BLaER1 (cell line): ENCODE measurements at regions not wholly inside any gene's neighbourhood (a gene's known extent, or its start where the extent isn't known, plus 50 kb on each side); places are given as distances from the start of the nearest gene placed in this dataset.
A peak's percentile ranks its signal among the peaks of the same experiment; 100 is the strongest.

Source experiments
- H3K27ac ChIP-seq: shearing (Covaris generic); formaldehyde crosslinking; 2 replicates; pipeline ENCODE4 v1.8.1; 2022
- H3K27me3 ChIP-seq: shearing (Covaris generic); formaldehyde crosslinking; 2 replicates; pipeline ENCODE4 v1.8.1; 2022
- H3K36me3 ChIP-seq: shearing (Covaris generic); formaldehyde crosslinking; 2 replicates; pipeline ENCODE4 v1.8.1; 2022
- H3K4me1 ChIP-seq: shearing (Covaris generic); formaldehyde crosslinking; 2 replicates; pipeline ENCODE4 v1.8.1; 2022
- H3K4me2 ChIP-seq: shearing (Covaris generic); formaldehyde crosslinking; 2 replicates; pipeline ENCODE4 v1.8.1; 2022
- H3K4me3 ChIP-seq: shearing (Covaris generic); formaldehyde crosslinking; 2 replicates; pipeline ENCODE4 v1.8.1; 2022
- H3K9ac ChIP-seq: shearing (Covaris generic); formaldehyde crosslinking; 2 replicates; pipeline ENCODE4 v1.8.1; 2022
- H3K9me3 ChIP-seq: shearing (Covaris generic); formaldehyde crosslinking; 2 replicates; pipeline ENCODE4 v1.8.1; 2022
- H4K20me1 ChIP-seq: shearing (Covaris generic); formaldehyde crosslinking; 2 replicates; pipeline ENCODE4 v1.8.1; 2022
- Cebpa-rat ChIP-seq: shearing (Covaris generic); IDR thresholded peaks from 2 replicates; pipeline ENCODE4 v1.8.1; 2022

- H3K27me3 ChIP-seq, result peaks cover 3% of the 10 kb centered on the region; the same call in 1 of the 2 replicates
These were observed 67.8 kb upstream of the CDH5 start for GRCh38 chr16:66298571-66299120.

GRCh38 chr16:66298006-66298405 lies 68.5 kb upstream of the CDH5 start:
- peaks cover 3% of the 10 kb centered on the region; the same call in 1 of the 2 replicates for H3K27me3 ChIP-seq
- no peaks in the 10 kb centered on the region for H3K36me3 ChIP-seq
- no peak overlapping the region for H3K9ac ChIP-seq
- peaks cover 18% of the 10 kb centered on the region for H3K9me3 ChIP-seq
- no peak overlapping the region for H3K4me3 ChIP-seq
- no peak overlapping the region for H3K4me2 ChIP-seq
- peaks cover 10% of the 10 kb centered on the region for H3K4me1 ChIP-seq
- no peak for TF ChIP-seq Cebpa-rat
- no peak overlapping the region for H3K27ac ChIP-seq
- H4K20me1 ChIP-seq, result no peaks in the 10 kb centered on the region

More at GRCh38 chr16:66298571-66299120, 67.8 kb upstream of the CDH5 start:
- Histone ChIP-seq H3K4me3 (no peak overlapping the region), H3K27ac (no peak overlapping the region), H4K20me1 (no peaks in the 10 kb centered on the region), H3K9ac (no peak overlapping the region), H3K9me3 (peaks cover 18% of the 10 kb centered on the region), H3K4me2 (peak overlapping the region; percentile 47; the same call in 1 of the 2 replicates), H3K36me3 (no peaks in the 10 kb centered on the region), H3K4me1 (peaks cover 10% of the 10 kb centered on the region)
- no peak for TF ChIP-seq Cebpa-rat

- H3K27ac ChIP-seq, result no peak overlapping the region
- no peaks in the 10 kb centered on the region for H3K36me3 ChIP-seq
- H3K27me3 ChIP-seq, result peaks cover 3% of the 10 kb centered on the region; the same call in 1 of the 2 replicates
- TF ChIP-seq Cebpa-rat, result no peak
- H3K4me3 ChIP-seq, result no peak overlapping the region
- no peaks in the 10 kb centered on the region for H4K20me1 ChIP-seq
- peaks cover 18% of the 10 kb centered on the region for H3K9me3 ChIP-seq
- H3K4me1 ChIP-seq, result peaks cover 10% of the 10 kb centered on the region
- no peak overlapping the region for H3K9ac ChIP-seq
- H3K4me2 ChIP-seq, result no peak overlapping the region
These were observed 69.9 kb upstream of the CDH5 start for GRCh38 chr16:66296591-66296990.

- no peak for TF ChIP-seq Cebpa-rat
- no peak overlapping the region for H3K9ac ChIP-seq
- H3K4me3 ChIP-seq, result no peak overlapping the region
- H3K27ac ChIP-seq, result no peak overlapping the region
- peaks cover 3% of the 10 kb centered on the region; the same call in 1 of the 2 replicates for H3K27me3 ChIP-seq
- H3K36me3 ChIP-seq, result no peaks in the 10 kb centered on the region
- peaks cover 10% of the 10 kb centered on the region for H3K4me1 ChIP-seq
- H4K20me1 ChIP-seq, result no peaks in the 10 kb centered on the region
- H3K4me2 ChIP-seq, result no peak overlapping the region
- peaks cover 17% of the 10 kb centered on the region for H3K9me3 ChIP-seq
These were observed 70.5 kb upstream of the CDH5 start for GRCh38 chr16:66295761-66296546.

GRCh38 chr16:66295213-66295612 lies 71.3 kb upstream of the CDH5 start:
- H3K27ac ChIP-seq, result no peak overlapping the region
- peaks cover 10% of the 10 kb centered on the region for H3K4me1 ChIP-seq
- peaks cover 10% of the 10 kb centered on the region for H3K9me3 ChIP-seq
- TF ChIP-seq Cebpa-rat, result no peak
- H3K4me3 ChIP-seq, result no peak overlapping the region
- H4K20me1 ChIP-seq, result no peaks in the 10 kb centered on the region
- H3K9ac ChIP-seq, result no peak overlapping the region
- peaks cover 3% of the 10 kb centered on the region; the same call in 1 of the 2 replicates for H3K27me3 ChIP-seq
- H3K4me2 ChIP-seq, result no peak overlapping the region
- no peaks in the 10 kb centered on the region for H3K36me3 ChIP-seq

- Histone ChIP-seq H3K9ac (no peak overlapping the region), H3K9me3 (0 out of 2 replicates have a peak, but pooled peaks cover 5% of the 10 kb centered on the region), H3K4me2 (no peak overlapping the region), H3K4me1 (peaks cover 6% of the 10 kb centered on the region), H3K27ac (no peak overlapping the region), H3K4me3 (no peak overlapping the region), H3K36me3 (no peaks in the 10 kb centered on the region), H3K27me3 (peaks cover 3% of the 10 kb centered on the region; the same call in 1 of the 2 replicates), H4K20me1 (no peaks in the 10 kb centered on the region)
- TF ChIP-seq Cebpa-rat, result no peak
These were observed 72.0 kb upstream of the CDH5 start for GRCh38 chr16:66294507-66294906.

GRCh38 chr16:66293932-66294331 lies 72.6 kb upstream of the CDH5 start:
- TF ChIP-seq Cebpa-rat, result no peak

GRCh38 chr16:66293207-66293735 lies 73.2 kb upstream of the CDH5 start:
- peaks cover 3% of the 10 kb centered on the region; the same call in 1 of the 2 replicates for H3K27me3 ChIP-seq
- no peak for TF ChIP-seq Cebpa-rat
- no peaks in the 10 kb centered on the region for H4K20me1 ChIP-seq
- H3K9ac ChIP-seq, result no peak overlapping the region
- H3K9me3 ChIP-seq, result 0 out of 2 replicates have a peak, but pooled peaks cover under 1% of the 10 kb centered on the region
- no peaks in the 10 kb centered on the region for H3K36me3 ChIP-seq
- no peak overlapping the region for H3K4me2 ChIP-seq
- no peak overlapping the region for H3K4me3 ChIP-seq
- H3K4me1 ChIP-seq, result no peaks in the 10 kb centered on the region; the same call in 1 of the 2 replicates
- H3K27ac ChIP-seq, result no peak overlapping the region

More at GRCh38 chr16:66293932-66294331, 72.6 kb upstream of the CDH5 start:
- Histone ChIP-seq H3K27ac (no peak overlapping the region), H3K4me1 (peaks cover under 1% of the 10 kb centered on the region), H3K9me3 (0 out of 2 replicates have a peak, but pooled peaks cover 5% of the 10 kb centered on the region), H3K9ac (no peak overlapping the region), H3K27me3 (peaks cover 3% of the 10 kb centered on the region; the same call in 1 of the 2 replicates), H3K4me2 (no peak overlapping the region), H4K20me1 (no peaks in the 10 kb centered on the region), H3K4me3 (no peak overlapping the region), H3K36me3 (no peaks in the 10 kb centered on the region)

GRCh38 chr16:66292241-66292935 lies 74.1 kb upstream of the CDH5 start:
- TF ChIP-seq Cebpa-rat, result no peak
- no peak overlapping the region for H3K4me3 ChIP-seq
- H3K4me1 ChIP-seq, result no peaks in the 10 kb centered on the region; the same call in 1 of the 2 replicates
- H3K9me3 ChIP-seq, result no peaks in the 10 kb centered on the region
- no peak overlapping the region for H3K4me2 ChIP-seq
- no peak overlapping the region for H3K27ac ChIP-seq
- peaks cover 3% of the 10 kb centered on the region; the same call in 1 of the 2 replicates for H3K27me3 ChIP-seq
- no peaks in the 10 kb centered on the region for H4K20me1 ChIP-seq
- H3K36me3 ChIP-seq, result no peaks in the 10 kb centered on the region
- no peak overlapping the region for H3K9ac ChIP-seq
